ENCODE measurements at regions not wholly inside any gene's neighbourhood (a gene's known extent, or its start where the extent isn't known, plus 50 kb on each side); places are given as distances from the start of the nearest gene placed in this dataset.

- no peak for TF ChIP-seq CTCF (IDR thresholded peaks at IDR 0.05)
- TF ChIP-seq POLR2AphosphoS5 (IDR thresholded peaks at IDR 0.05): no peak
Measured at GRCh38 chr5:6915574-6915973, 202.3 kb downstream of the TENT4A start.

Data from prostate gland (tissue), 2 donors.